ENCODE measurements at regions not wholly inside any gene's neighbourhood (a gene's known extent, or its start where the extent isn't known, plus 50 kb on each side); places are given as distances from the start of the nearest gene placed in this dataset.
"Not testable (repeated sequence)": the region's sequence is repeated elsewhere in the genome, so short reads cannot be mapped to it uniquely, and the experiment has no call there.

- DNase-seq (ENCODE audit: low read depth in 4 of 4, low spot score in 1 of 4), result no peak
These were observed 474.1 kb downstream of the OMA1 start for GRCh38 chr1:58072450-58072849.

- no peak for DNase-seq (ENCODE audit: low read depth in 4 of 4, low spot score in 1 of 4)
These were observed 479.4 kb downstream of the OMA1 start for GRCh38 chr1:58067082-58067481.

GRCh38 chr1:58065520-58065919, 481.0 kb downstream of the OMA1 start:
- no peak for DNase-seq (ENCODE audit: low read depth in 4 of 4, low spot score in 1 of 4)

- DNase-seq (ENCODE audit: low read depth in 4 of 4, low spot score in 1 of 4), result no peak
These were observed 482.4 kb downstream of the OMA1 start for GRCh38 chr1:58064166-58064565.

- no peak for DNase-seq (ENCODE audit: low read depth in 4 of 4, low spot score in 1 of 4)
These were observed 483.4 kb downstream of the OMA1 start for GRCh38 chr1:58063095-58063494.

GRCh38 chr1:58062635-58063034, 483.9 kb downstream of the OMA1 start:
- DNase-seq (ENCODE audit: low read depth in 4 of 4, low spot score in 1 of 4), result no peak

- DNase-seq (ENCODE audit: low read depth in 4 of 4, low spot score in 1 of 4), result no peak
These were observed 485.9 kb downstream of the OMA1 start for GRCh38 chr1:58060559-58061170.

- no peak for DNase-seq (ENCODE audit: low read depth in 4 of 4, low spot score in 1 of 4)
These were observed 486.7 kb downstream of the OMA1 start for GRCh38 chr1:58059789-58060188.

- DNase-seq (ENCODE audit: low read depth in 4 of 4, low spot score in 1 of 4), result no peak
These were observed 488.2 kb downstream of the OMA1 start for GRCh38 chr1:58058323-58058722.

- no peak for DNase-seq (ENCODE audit: low read depth in 4 of 4, low spot score in 1 of 4)
These were observed 488.7 kb downstream of the OMA1 start for GRCh38 chr1:58057826-58058225.

GRCh38 chr1:58051187-58051586, 495.3 kb downstream of the OMA1 start:
- not testable (repeated sequence) for DNase-seq (ENCODE audit: low read depth in 4 of 4, low spot score in 1 of 4)

GRCh38 chr1:58047265-58047858, 499.2 kb downstream of the OMA1 start:
- DNase-seq (ENCODE audit: low read depth in 4 of 4, low spot score in 1 of 4), result peak in 1 of 4 experiments; percentile 1

GRCh38 chr1:58045094-58045705, 501.3 kb downstream of the OMA1 start:
- DNase-seq (ENCODE audit: low read depth in 4 of 4, low spot score in 1 of 4), result no peak

- DNase-seq (ENCODE audit: low read depth in 4 of 4, low spot score in 1 of 4), result no peak
These were observed 504.9 kb downstream of the OMA1 start for GRCh38 chr1:58041621-58042020.

- no peak for DNase-seq (ENCODE audit: low read depth in 4 of 4, low spot score in 1 of 4)
These were observed 508.0 kb downstream of the OMA1 start for GRCh38 chr1:58038574-58038973.

- DNase-seq (ENCODE audit: low read depth in 4 of 4, low spot score in 1 of 4), result no peak
These were observed 511.0 kb downstream of the OMA1 start for GRCh38 chr1:58035523-58035922.

GRCh38 chr1:58033311-58033710, 513.2 kb downstream of the OMA1 start:
- no peak for DNase-seq (ENCODE audit: low read depth in 4 of 4, low spot score in 1 of 4)

- DNase-seq (ENCODE audit: low read depth in 4 of 4, low spot score in 1 of 4), result no peak
These were observed 513.9 kb downstream of the OMA1 start for GRCh38 chr1:58032611-58033073.

- DNase-seq (ENCODE audit: low read depth in 4 of 4, low spot score in 1 of 4), result no peak
These were observed 515.1 kb downstream of the OMA1 start for GRCh38 chr1:58031416-58031815.

- no peak for DNase-seq (ENCODE audit: low read depth in 4 of 4, low spot score in 1 of 4)
These were observed 516.1 kb downstream of the OMA1 start for GRCh38 chr1:58030456-58030855.

GRCh38 chr1:58017641-58018040, 528.9 kb downstream of the OMA1 start:
- no peak for DNase-seq (ENCODE audit: low read depth in 4 of 4, low spot score in 1 of 4)

GRCh38 chr1:58013237-58013636, 533.3 kb downstream of the OMA1 start:
- no peak for DNase-seq (ENCODE audit: low read depth in 4 of 4, low spot score in 1 of 4)

GRCh38 chr1:58011978-58012377, 534.5 kb downstream of the OMA1 start:
- no peak for DNase-seq (ENCODE audit: low read depth in 4 of 4, low spot score in 1 of 4)

All from stimulated activated CD4-positive, alpha-beta T cell treated with anti-CD3 and anti-CD28 coated beads, Interleukin-1b, Interleukin-23, amount 100 ng/mL, for 24 hours (primary cell).